ENCODE measurements at regions not wholly inside any gene's neighbourhood (a gene's known extent, or its start where the extent isn't known, plus 50 kb on each side); places are given as distances from the start of the nearest gene placed in this dataset.

DNA sequence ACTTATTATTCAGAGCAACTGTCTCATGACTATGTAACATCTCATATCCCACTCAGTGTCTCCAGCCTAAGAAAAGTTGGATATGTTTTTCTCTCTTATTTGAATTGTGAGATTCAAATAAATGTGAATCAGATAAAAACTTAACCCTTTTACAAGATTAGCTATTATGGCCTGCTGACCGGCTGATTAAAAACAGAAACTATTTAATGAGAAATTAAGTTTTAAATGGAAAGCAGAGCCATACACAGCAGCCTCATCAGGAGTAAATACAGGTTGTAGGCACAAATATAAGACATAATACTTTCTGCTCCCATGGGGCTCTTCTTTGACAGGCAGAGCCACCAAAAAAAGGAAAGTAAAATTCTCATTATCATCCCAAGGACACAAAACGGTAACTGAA is 307.0 kb upstream of the PRMT6 start:
- DNase-seq (ENCODE audit: low read depth, low spot score) = no peak

DNA sequence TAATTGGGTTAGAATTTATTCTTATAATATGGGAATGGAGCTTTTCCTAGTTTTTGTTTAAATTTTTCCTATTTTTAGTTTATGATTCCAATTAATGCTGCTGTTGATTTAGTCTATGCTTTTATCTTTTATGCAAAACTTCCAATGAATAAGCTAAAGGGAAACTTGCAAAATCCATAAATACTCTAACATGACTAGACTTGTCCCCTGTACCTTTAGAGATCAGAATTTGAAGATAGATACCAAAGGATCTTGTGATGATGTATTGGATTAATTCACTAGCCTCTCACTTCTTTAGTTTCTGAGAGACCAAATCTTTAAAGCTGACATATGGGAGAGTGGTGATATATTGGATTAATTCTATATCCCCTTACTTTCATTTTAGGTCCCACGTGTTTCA is 306.6 kb upstream of the PRMT6 start:
- DNase-seq (ENCODE audit: low read depth, low spot score) = no peak

DNA sequence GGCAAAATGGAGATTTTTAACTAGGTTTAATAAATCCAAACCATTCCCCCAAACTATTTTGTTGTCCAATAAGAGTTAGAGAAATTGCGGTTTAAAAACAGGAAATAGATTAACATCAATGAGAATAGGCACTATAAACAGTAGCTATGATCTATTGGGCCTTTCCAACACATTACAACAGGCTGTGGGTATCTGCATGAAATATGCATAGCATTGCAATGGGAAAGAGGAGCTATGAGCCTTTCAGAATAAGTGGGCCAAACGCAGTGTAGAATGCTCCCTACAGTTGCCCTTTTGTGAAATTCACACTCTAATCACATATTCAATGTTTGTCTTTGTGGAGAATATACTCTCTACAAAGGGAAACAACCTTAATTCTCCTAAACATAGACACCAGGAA is 305.5 kb upstream of the PRMT6 start:
- DNase-seq (ENCODE audit: low read depth, low spot score) = no peak

DNA sequence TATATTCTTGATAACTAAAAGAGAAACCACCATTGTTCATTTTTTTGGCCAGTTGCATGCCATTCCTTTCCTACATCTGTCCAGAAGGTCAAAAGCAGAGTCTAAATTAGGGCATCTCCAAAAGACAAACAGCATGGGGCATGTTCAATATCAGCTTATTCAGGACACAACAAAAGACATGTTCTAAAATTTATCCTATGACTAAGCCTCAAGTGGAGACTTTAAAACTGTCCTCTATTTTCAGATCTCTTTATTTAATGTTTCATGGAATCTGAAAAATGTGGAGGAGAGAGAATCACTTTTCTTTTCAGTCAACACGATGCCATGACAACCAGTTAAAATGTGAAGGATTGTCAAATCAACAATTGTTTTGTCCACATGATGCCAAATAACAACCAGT is 303.4 kb upstream of the PRMT6 start:
- no peak for DNase-seq (ENCODE audit: low read depth, low spot score)

DNA sequence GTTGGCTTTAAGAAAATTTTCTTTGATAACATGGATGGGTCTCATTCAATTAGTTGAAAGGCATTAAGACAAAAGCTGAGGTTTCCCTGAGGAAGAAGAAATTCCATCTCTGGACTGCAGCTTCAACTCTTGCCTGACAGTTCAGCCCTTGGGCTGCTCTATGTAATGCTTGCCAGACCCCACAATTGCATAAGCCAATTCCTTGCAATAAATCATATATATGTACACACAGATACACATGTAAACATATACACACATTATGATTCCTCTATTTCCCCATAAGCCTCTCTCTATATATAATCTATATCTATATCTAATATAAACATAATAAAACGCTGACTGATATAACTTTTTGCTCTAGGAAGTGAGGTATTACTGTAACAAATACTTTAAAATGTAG is 301.5 kb upstream of the PRMT6 start:
- DNase-seq (ENCODE audit: low read depth, low spot score) = no peak

DNA sequence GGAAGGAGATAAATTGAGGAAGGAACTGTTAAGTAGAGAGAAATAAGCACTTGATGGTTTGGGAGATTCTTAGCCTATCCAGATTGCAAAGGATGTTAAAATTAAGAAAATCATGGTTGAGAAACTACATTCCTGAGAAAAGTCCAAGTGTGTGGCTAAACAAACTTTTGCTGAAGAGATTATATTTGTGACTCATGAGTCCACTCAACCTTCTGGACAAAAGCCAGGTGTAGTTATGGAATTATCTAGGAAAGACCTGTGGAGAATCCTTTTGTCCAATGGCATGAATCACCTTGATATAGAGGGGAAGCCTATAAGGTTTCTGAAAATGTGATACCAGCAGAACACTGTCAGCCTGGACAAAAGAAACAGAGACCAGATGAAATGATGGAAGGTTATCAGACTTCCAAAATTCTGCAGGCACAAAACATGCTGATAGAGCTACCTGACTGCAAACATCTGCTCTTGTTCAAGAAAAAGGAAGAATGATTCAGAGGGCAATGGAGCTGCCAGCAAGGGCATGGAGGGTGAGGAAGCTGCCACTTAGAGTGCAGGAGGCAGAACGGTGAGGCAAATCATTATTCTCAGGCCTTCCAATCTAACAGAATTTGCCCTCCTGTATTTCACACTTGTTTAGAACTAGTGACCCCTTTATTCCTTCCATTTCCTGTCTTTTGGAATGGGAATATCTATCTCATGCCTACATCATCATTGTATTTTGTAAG is 300.6 kb upstream of the PRMT6 start:
- DNase-seq (ENCODE audit: low read depth, low spot score) = no peak

DNA sequence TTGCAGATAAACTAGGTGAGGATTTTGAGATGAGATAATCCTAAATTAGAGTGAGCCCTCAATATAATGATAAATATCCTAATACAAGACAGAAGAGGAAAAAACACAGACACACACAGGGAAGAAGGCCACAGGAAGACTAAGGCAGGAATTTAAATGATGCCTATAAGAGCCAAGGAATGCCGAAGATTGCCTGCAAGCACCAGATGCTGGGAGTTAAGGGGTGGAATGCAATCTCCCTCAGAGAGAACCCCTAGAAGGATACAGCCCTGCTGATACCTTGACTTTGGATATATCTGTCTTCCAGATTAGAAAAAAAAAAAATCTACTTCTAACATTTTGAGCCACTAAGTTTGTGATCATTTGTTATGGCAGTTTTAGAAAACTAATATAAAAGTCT is 299.7 kb upstream of the PRMT6 start:
- DNase-seq (ENCODE audit: low read depth, low spot score) = no peak

DNA sequence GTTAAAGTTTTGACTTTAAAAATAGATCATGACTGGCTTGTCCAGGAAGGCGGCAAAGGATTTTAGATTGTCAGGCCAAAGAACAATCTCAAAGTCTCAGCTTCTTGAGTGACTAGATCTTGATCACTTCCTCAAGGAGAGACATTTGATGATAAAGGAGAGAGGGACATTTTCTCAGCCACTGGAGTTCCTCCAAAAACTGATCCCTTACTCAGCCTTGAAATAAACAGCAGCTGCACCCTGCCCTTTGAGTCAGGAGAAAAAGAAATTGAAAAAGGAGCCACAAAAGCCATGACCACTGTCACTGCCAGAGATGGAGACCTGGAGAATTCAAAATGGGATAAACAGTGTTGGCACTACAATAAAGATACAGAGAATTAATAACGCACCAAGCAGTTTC is 288.4 kb upstream of the PRMT6 start:
- no peak for DNase-seq (ENCODE audit: low read depth, low spot score)

DNA sequence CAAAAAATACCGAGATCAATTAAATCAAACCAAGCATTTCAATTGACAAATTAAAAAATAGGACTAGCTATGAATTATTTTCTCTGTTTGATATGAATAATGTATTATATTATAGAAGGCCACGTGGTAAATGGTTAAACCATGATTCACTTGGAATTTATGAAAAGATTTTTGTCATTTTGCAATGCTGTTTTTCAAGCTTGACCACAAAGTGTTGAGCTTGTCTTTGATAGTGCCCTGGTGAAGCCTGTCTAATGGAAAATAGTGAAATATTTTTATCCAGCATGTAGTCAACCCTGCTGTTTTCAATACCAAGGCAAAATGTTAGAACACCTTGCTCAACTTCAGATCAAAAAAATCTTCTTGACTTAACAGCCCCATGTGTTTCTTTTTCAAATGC is 288.0 kb upstream of the PRMT6 start:
- DNase-seq (ENCODE audit: low read depth, low spot score) = no peak

DNA sequence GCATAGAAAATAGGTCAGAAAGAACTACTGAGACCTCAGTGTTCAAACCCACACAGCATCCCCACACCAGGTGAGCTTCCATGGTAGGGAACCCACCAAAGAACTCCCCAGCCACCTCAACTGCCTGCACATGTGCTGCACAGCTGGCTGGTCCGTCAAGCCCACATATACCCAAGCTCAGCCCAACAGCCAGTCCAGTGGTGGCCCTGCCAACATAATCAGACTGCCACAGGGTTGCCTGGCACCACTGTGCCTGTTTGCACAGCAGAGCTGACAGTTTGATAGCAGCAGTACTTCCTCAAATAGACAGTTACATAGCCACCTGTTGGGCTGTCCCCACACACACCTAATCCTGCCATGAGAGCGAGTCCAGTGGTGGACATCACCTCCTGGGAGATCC is 283.3 kb upstream of the PRMT6 start:
- no peak for DNase-seq (ENCODE audit: low read depth, low spot score)

DNA sequence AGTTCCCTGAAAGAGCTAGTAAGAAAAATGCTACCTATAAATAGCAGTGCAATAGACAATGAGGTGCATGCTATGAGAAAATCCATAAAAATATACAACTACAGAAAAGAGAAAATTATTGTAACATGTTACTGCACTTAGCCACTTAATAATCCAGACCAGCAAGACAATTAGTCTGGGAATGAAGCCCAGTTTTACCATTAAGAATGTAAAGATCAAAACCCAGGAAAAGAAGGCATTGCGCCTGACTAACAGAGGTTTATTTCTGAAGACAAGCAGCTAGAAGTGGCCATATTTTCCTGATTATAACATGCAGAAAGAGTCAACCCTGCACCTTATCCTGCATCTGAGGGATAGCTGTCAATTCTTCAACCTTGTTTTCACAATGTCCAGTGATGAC is 276.4 kb upstream of the PRMT6 start:
- no peak for DNase-seq (ENCODE audit: low read depth, low spot score)

DNA sequence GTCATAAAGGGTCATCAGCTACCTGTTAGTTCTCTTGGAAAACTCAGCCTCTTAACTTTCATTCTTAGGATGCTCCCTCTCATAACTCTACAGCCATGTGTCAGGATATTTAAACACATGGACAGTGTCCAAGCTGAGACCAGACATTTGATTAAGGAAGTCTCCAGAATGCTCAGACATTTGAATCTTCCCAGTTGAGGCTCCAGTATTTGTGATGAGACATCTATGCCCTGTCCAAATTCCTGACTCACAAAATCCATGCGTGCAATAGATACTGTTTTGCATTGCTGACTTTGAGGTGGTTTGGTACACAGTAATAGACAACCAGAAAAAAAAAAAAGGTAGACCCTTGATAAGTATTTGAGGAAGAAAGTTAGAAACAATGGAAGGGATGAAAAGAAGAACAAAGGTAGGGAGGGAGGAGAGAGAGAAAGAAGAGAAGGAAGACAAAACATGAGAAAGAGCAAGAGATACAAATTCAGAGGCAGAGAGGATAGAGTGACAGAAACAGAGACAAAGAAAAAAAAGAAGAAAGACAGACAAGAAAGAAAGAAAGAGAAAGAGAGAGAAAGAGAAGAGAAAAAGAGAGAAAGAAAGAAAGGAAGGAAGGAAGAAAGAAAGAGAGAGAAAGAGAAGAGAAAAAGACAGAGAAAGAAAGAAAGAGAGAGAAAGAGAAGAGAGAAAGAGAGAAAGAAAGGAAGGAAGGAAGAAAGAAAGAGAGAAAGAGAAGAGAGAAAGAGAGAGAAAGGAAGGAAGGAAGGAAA is 275.5 kb upstream of the PRMT6 start:
- no peak for DNase-seq (ENCODE audit: low read depth, low spot score)

DNA sequence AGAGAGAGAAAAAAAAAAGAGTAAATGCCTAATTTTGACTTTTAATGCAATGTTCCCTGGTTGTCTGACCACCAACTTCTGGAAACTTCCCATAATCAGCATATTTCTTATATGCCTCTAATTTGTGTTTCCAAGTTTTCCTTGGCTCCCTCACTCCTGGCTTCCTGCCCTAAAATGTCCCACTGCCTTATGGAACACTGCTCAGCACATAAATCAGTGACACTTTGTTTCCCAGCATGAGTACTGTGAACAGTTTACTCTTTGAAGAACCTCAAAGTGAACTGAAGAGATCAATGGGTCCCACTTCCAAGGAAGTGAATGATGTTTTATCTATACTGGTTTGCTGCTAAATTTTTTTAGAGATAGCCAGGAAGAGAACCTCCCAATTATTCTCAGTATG is 271.3 kb upstream of the PRMT6 start:
- DNase-seq (ENCODE audit: low read depth, low spot score) = no peak

DNA sequence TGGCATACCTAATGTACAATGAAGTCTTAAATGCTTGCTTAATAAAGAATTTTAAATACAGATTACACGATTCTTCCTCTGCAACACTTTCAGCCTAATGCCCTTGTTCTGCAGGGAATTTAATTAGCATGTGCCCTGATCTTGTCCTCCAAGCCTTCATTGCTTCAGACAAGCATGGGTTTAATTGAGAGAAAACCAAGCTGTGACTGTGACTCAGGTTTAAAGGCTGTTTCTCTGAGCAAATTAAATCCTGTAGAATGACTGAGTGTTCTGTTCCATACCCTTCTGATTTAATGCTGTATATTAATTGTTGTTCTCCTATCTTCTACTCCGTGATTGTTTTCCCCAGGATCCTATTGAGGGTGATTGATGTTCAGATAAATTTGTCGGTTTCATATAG is 269.0 kb upstream of the PRMT6 start:
- no peak for DNase-seq (ENCODE audit: low read depth, low spot score)

DNA sequence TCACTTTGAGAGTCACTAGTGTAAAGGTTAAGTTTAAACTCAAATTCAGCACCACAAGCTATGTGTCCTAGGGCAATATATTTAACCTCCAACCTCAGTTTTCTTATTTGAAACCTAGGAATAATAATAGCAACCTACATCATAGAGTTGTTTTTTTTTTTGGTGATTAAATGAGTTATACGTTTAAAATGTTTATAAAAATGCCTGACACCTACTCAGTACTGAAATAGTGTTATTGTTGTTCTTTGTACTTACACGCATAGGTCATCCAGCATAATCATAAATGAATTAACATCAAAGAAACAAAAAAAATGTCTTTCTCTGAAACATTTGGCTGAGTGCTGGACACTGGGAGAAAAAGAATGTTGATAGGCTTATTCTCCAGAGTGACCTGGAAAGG is 266.8 kb upstream of the PRMT6 start:
- no peak for DNase-seq (ENCODE audit: low read depth, low spot score)

DNA sequence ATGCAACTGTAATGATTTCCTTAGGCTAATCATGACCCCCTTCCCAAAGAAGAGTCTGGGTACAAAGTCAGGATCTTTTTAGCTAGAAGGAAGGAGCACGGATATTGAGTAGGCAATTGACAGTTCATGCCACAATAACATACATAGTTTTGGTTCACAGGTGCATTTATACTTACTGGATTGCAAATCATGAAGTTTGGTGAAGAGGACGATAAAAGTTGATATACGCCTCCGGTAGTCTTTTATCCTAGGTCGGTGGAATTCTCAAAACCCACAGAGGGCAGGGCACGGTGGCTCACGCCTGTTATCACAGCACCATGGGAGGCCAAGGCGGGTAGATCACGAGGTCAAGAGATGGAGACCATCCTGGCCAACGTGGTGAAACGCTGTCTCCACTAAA is 265.4 kb upstream of the PRMT6 start:
- no peak for DNase-seq (ENCODE audit: low read depth, low spot score)

DNA sequence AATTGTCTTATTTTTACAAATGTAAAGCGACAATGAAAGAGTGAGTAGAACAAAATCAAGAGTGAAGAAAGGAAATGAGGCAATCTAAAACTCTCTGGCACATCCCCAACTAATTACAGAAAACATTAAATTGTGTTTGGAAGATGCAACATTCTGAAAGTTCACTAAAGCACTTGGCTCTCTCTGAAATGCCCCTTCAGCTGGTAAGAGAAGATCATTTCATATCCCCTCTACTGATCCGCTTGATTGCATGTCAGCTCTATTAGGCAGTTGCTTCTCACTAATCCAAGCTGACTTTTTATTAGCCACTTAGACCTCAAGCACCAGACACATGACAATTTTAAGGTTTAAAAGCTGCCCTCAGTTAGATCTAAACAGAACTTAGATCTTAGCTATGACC is 262.8 kb upstream of the PRMT6 start:
- no peak for DNase-seq (ENCODE audit: low read depth, low spot score)

DNA sequence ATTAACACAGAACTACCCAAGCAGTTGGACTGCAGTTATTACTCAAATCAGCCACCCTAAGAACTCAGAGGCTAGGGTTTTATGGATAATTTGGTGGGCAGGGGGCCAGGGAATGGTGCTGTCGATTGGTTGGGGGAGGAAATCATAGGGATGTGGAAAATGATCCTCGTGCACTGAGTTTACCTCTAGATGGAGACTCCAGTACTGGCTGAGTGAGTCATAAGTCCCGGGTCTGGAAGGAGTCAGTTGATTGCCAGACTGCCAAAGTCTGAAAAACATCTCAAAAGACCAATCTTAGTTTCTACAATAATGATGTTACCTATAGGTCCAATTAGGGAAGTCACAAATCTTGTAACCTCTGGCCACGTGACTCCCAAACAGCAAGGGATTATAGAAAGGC is 257.5 kb upstream of the PRMT6 start:
- no peak for DNase-seq (ENCODE audit: low read depth, low spot score)

DNA sequence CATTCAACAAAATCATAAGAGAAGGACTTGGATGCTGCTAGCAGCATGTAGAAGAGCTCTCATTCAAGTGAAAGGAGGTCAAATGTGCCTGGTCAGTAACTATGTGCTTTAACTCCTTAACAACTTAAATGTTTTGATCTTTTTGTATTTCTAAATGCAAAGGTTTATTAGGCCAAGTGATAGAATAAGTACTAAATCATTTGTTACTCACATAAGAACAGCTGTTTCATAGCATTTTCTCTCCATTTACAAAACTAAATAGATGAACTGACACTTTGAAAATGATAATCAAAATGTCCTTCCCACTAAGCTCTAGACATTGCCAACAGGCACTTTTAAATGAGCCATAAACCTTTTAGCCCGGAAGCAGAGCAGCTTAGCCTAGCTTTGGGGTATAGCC is 254.3 kb upstream of the PRMT6 start:
- DNase-seq (ENCODE audit: low read depth, low spot score) = no peak

DNA sequence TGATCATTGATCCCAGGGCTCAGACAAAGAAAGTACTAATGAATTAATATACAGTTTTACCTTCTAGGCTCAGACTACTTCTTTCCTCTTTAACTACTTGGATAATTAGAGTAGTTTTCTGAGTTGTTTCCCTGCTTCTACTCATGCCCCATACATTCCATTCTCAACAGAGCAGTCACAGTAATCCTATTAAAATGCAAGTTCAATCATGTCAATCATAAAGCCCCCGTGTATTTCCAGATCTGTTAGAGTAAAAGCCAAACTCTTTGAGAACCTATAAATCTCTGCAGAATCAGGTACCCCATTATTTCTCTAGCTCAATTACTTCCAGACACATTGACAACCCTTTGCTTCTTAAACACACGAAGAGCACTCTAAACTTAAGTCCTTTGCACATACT is 242.1 kb upstream of the PRMT6 start:
- no peak for DNase-seq (ENCODE audit: low read depth, low spot score)

DNA sequence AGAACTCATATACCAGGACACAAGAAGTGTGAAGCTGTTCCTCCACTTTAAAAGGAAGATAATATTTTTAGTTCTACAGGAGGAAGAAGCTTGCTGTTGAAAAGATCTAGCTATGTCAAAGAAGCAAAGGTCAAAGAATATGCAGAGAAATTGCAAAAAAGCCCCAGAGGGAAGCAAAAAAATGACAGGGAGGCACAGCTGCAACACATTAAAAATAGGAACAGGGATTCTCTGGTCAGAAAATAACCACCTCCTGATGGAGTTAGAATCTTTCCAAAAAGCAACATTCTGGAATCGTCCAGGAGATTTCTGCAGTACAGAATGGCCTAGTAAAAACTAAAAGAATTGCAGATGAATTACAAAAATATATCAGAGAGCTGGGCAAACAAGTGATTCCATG is 238.9 kb upstream of the PRMT6 start:
- DNase-seq (ENCODE audit: low read depth, low spot score) = no peak

DNA sequence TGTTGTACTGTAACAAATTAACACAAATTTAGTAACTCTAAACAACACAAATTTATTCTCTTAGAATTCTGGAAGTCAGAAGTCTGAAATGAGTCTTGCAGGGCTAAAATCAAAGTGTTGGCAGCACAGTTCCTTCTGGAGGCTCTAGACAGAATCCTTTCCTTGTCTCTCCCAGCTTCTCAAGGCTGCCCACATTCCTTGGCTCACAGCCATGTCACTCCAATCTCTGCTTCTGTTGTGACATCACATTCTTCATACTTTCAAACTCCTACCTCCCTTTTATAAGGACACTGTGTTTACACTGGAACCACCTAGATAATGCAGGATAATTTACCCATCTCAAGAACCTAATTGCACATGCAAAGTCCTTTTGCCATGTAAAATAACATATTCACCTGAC is 225.0 kb upstream of the PRMT6 start:
- DNase-seq (ENCODE audit: low read depth, low spot score) = no peak

DNA sequence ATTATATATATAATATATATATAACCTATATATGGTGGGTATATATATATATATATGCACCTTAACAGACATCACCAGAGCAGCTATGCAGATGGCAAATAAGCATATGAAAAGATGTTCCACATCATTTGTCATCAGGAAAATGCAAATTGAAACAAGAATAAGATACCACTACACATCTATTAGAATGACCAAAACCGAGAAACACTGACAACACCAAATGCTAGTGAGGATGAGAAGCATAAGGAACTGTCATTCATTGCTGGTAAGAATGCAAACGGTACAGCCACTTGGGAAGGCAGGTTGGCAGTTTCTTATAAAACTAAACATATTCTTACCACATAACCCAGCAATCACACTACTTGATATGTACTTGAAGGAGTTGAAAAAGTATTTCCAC is 219.8 kb upstream of the PRMT6 start:
- DNase-seq (ENCODE audit: low read depth, low spot score) = no peak

DNA sequence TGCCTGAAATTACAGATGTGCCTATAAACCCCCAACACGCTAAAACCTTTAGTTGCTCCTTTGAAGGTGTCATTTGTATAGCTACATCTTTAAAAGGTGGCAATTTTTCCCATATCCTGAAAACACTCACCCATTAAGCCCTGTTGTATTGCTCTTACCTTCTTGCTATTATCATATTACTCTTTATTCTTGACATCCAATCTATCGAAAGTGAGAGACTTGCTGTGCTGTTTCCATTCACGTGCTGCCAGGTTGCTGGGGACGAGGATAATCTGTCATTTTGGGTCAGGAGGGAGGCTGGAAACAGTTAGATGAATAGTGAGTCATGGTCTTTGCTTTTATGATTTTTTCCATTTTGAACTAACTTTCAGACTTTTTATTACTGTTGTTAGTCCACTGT is 213.0 kb upstream of the PRMT6 start:
- DNase-seq (ENCODE audit: low read depth, low spot score) = no peak
